ENCODE measurements at regions not wholly inside any gene's neighbourhood (a gene's known extent, or its start where the extent isn't known, plus 50 kb on each side); places are given as distances from the start of the nearest gene placed in this dataset.

GRCh38 chr5:13207112-13207511, 737.4 kb downstream of the DNAH5 start:
- no peak for TF ChIP-seq CTCF (IDR thresholded peaks at IDR 0.05)
- TF ChIP-seq POLR2A (IDR thresholded peaks at IDR 0.05): no peak
- no peak for TF ChIP-seq POLR2AphosphoS5 (IDR thresholded peaks at IDR 0.05)

Data from breast epithelium (tissue), 3 donors.